HG03439 (cell line): ENCODE measurements at regions not wholly inside any gene's neighbourhood (a gene's known extent, or its start where the extent isn't known, plus 50 kb on each side); places are given as distances from the start of the nearest gene placed in this dataset.

Source experiments
- ATAC-seq: cut with Tn5 transposase; IDR thresholded peaks from one replicate; pipeline ENCODE4 v1.9.1; 2021; ENCODE audit warnings: mild to moderate bottlenecking, moderate library complexity; ENCODE audit not compliant: unreplicated experiment

DNA sequence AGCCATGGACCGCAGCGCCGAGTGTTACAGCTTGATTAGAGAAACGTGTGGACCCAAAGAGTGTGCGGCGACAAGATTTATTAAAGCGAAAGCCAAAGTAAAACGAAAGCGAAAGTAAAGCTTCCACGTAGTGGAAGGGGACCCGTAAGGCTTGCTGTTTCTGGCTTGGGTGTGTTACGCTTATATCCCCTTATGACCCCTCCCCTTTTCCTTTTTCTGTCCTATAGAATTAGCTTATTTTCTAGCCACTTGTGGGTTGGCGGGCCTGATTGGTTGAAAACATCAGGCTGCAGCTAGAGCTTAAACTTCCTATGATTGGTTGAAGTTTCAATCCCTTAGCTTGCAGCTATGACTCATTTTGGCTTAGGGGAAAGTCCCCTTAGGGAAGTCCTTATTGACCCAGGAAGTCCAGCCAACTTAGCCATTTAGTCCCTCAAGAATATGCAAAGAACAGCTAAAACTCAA, 969.7 kb downstream of the DCDC2C start:
- ATAC-seq, result no peak

DNA sequence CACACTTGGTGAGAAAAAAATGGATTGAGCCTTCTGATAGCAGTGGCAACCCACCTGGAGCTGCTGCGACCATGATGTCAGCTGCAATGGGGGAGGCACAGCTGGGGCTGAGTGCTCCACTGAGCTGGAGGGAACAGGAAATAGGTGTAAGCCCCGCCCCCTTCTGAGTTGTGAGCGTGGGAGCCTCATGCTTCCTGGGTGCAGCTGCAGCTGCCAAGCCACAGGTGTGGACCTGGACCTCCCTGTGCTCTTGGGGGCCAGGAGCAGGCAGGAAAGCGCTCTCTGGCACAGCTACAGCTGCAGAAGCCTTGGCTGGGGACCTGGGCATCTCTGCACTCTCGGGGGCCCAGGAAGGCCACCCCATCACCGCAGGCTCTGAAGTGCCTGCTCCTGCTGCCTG, 970.6 kb downstream of the DCDC2C start:
- no peak for ATAC-seq

DNA sequence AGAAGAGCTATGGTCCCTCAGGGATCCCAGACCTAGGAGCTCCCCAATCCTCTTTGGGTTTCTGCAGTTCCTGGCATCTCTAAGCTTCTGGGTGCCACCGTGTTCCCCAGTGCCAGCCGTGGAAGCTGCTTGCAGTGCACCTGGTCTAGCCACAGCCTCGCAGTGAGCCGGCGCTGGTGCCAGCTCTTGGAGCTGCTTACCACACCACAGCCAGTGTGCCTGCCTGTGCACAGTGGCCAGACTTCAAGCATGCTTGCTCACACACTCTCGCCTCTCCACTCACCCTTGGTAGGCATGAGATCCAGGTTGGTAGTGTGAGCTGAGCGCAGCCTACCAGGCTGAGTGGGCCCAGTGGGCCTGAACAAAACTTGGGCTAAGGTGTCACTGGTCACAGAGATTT, 971.9 kb downstream of the DCDC2C start:
- ATAC-seq, result no peak

DNA sequence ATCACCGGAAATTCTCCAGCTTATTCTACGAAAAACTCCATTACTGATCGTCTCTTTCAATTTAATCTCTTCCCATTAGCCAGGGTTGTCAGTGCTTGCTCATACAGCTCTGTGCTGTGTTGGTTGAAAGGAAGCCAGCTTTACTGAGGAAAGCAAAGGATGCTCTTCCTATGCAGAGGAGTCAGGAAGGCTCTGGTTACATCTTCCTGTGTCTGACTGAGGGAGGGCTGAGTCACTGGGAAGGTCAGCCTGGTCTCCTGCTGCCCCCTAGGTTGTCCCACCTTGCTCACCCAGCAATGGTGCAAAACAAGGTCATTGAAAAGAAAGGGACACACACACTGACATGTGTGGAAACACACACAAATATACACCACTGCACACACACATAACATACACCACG, 975.6 kb downstream of the DCDC2C start:
- no peak for ATAC-seq

DNA sequence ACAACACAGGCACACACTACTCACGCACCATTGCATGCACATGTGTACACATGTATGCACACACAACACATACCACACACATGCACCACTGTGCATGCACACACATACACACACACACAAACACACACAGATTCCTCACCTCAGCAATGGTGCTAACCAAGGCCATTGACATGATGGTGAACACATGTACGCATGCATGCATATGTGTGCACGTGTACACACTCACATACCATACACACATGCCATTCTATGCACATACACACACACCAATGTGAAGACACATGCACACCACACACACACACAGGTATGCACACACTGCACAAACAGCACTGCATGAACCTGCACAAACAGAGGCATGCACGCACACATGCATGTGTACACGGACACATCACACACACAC, 976.0 kb downstream of the DCDC2C start:
- no peak for ATAC-seq

DNA sequence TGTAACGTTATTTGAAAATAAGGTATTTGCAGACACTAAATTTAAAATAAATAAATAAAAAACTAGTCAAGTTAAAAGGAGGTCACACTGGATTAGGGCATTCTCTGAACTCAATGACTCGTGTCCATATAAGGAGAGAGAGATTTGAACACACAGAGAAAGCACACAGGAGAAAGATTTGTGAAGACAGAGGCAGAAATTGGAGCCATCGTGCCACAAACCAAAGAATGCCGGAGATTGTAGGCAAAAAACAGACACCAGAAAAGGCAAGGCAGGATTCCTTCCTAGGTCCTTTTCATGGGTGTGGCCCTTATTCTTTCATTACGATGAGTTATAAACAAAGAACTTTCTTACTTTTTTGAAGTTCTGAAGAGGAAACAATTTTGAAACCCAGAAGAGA, 981.5 kb downstream of the DCDC2C start:
- ATAC-seq, result no peak

DNA sequence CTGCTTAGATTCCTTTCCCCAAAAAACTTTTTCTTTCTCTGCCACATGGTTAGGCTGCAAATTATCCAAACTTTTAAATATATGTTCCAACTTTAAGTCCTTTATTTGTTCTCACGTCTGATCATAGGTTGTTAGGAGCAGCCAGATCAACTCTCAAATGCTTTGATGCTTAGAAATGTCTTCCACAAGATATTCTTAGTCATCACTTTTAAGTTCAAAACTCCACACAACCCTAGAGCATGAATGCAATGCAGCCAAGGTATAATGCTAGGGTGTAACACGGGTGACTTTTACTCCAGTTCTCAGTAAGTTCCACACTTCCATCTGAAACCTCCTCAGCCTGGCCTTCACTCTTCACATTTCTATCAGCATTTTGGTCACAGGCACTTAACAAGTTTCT, 987.5 kb downstream of the DCDC2C start:
- ATAC-seq, result no peak

DNA sequence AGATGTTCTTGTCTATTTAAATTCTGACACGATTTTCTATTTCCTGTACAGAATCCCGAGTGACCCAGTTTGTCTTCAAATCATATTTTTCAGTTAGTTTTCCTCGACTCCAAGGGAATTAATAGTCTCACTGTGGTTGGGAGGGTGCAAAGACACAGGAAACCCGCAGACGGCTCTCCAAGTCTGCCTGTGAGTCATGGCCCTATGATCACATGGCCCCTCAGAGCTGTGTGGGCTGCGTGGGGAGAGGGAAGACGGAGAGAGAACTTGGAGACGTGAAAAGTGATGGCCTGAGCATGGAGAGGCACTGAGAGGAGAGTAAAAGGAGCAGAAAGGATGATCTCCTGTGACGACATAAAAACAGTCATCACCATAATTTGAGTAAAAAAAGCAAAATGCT, 989.9 kb downstream of the DCDC2C start:
- ATAC-seq, result no peak

DNA sequence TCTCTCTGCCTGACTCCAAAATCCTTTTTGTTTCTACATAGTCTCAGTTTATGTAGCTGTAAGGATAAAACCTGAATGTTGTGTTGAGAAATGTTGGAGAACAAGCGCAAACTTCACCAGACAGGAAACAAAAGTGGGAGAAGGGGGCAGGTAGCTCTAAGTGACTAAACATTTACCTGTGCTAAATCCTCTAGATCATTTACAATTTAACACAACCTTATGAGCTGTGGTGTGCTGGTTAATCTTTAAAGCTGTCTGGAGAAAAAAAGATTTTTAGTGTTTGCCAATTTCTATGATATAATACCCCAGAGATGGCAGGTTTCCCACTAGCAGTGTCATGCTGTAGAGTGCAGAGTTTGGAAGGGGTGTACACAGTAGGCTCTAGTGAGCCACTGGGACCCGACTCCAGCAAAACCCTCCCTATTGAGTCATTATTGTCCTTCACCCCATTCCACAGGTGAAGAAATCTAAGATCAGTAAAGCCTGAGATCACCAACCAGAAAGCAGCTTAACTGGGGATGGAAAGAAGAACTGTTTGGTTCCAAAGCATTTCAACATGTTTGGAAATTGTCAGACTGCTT, 992.0 kb downstream of the DCDC2C start:
- no peak for ATAC-seq

DNA sequence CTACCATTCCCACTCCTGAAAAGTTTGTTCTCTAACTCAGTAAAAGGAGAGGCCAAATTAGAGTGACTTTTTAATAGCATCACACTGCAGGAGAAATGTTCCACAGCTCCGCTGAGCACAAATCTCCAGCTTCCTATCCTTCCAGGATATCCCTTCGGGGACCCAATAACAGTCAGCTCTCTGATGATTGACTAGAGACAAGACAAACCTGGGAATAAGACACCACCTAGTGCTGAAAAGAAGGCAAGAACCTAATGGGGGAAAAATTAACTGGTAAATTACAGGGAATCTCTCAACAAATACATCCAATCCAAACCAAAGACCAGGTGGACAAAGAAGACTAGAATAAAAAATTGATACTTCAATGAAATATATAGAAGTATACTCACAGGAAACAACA, 977.1 kb upstream of the SOX11 start:
- ATAC-seq, result no peak

DNA sequence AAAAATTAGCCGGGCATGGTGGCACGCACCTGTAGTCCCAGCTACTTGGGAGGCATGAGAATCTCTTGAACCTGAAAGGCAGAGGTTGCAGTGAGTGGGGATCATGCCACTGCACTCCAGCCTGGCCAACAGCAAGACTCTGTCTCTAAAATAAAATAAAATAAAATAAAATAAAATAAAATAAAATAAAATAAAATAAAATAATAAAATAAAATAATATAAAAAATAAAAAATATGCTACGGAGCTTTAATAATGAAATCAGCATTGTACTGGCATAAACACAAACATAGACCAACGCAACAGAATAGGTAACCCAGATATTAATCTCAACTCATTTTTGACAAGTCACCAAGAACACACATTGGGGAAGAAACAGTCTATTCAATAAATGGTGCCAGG, 973.4 kb upstream of the SOX11 start:
- ATAC-seq, result no peak

DNA sequence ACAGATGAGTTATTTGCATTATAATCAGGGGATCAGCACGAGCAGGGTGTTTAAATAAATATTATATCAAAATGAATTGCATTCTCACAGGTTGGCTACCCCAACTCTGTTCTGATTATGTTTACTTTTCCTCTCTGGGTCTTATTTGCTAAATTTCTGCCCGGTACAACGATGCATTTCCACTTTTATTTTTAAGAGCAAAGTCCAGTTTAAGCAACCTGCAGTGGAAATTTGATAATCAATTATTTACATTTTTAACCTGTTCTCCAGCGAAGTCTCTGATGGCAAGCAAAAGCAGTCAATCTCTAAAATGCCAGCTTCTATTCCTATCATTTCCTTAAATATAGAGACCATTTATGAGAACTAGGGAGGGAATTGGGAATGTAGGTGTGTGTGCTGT, 966.6 kb upstream of the SOX11 start:
- ATAC-seq, result no peak

DNA sequence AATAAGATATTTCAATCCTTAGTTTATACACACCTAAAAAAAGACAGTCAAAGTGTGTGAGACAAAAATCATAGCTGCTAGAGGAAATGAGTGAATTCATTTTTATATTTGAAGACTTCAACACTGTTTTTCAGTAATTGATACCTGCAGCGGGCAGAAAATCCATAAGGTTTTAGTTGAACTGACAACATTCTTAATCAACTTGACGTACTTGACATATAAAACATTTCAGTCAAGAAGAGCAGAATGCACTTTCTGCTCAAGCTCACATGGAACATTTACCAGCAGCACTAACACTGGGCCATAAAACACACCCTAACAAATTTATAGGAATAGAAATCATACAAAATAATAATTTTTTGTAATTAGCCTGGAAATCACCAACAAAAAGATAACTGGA, 959.6 kb upstream of the SOX11 start:
- ATAC-seq, result no peak

DNA sequence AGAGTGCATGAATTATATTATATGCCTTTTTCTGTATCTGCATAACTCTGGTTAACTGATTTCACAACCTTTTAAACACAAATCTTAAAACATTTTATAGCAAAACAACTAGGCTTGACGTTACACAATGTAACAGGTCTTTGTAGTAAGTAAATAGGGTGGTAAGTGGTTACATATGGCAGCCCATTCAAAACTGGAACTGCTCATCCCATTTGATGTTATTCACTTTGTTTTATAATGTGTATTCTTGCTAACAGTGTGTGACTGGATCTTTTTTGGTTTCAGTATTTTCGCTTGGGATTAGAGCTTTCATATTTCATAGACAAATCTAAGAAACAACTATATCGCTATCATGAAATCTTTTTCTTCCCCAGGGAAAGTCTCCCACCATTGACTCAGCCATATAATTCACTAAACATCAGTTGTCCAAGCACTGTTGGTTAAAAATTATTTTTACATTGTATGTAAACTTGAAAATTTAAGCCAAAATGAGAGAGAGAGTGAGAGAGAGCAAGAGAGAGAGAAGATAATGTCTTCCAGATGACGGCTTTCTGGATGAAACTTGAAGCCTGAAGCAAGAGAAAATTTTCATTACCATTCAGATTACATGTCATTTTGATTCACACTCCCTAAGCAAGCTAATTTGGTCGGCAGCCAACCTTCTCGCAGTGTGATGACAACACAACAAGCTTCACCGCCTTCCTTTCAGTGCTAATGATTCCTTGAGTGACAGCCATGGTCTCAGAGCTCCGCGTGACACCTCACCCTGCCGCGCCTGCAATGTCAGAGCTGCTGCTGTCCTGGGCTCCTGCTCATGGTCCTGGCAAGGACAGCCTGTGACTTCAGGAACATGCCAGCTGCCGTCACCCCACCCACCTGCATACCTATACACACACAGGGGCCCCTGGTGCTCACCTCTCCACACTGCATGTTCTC, 946.9 kb upstream of the SOX11 start:
- no peak for ATAC-seq

DNA sequence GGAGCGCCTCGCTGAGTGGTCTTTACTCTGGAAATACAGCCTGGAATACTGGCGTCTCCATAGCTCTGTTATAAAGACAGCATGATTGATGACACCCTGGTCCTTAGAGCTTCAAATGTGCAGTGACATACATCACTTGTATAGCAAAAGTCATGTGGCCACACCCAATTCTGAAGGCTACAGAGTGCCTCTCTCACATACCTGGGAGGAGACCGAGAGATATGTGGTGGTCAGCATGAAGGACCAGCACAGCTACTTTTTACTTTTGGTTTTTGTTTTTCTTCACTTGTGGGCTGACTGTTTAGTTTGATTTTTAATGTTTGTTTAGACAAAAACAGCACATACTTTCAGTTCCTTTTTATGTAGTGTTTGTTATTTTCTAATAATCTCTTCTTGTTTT, 938.5 kb upstream of the SOX11 start:
- ATAC-seq, result no peak

DNA sequence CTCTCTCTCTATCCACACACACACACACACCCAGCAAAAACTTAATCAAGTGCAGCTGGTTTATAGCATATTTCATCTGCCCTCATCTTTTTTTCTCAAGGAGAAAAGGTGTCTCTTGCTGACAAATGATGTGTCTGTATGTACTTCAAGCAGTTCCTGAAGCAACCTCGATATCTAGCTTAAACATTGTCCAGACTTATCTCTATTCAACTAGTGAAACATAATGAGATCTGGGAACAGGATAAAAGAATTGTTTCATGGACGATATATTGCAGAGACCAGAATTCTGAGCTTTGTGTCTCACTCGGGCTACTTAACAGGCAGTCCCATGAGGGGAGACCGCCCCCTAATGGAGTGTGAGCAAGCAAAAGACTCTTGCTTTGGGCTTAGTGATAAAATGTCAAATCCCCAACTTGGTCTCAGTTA, 929.2 kb upstream of the SOX11 start:
- ATAC-seq, result no peak

DNA sequence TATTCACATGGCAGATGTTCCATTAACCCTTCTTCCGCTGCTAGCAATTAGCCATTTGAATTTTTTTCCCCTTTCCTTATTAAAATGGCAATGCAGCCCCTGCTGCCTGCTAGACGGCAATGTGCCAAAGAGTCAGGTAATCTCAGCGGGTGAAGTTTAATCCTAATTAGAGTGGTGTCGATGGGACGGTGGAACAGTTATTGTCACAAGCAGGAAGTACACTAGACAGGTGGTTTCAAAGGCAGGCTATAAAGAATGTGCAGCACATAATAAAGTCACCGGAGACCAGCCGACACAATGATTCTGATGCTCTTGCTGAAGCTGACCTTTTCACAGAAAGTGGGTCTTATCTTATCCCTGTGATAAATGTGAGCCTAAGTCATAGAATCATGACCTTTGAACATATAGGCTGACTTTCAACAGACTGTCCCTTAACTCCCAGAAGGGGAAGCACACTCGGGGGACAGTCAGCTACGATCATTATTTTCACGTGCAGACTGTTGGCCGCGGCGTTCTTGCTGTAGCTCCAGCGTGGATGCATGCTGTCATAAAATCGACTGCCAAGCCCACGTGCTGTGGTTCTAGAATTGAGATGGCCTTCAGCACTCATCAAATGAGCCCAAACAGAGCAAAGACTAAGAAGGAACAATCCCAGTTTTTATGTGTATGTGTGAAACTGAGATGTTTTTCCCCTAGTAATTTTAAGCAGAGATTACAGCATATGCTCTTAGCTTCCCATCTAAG, 926.2 kb upstream of the SOX11 start:
- no peak for ATAC-seq

DNA sequence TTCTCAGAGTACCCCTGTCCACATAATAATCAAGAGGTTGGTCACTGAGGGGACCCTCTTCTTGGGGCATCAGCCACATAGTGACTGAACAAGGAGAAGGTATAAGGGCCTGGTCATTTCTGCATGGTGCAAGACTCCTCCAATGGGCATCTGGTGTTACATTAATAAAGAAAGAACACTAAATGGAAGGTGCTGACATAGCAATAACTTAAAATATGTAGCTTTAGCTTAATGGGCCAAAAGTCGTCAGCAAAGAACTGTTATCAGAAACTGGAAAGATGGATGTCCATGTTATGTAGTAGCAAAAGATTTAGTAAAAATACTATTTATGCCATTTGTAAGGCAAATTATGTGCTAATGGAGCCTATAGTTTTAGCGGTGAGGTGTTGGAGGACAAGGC, 916.5 kb upstream of the SOX11 start:
- no peak for ATAC-seq

DNA sequence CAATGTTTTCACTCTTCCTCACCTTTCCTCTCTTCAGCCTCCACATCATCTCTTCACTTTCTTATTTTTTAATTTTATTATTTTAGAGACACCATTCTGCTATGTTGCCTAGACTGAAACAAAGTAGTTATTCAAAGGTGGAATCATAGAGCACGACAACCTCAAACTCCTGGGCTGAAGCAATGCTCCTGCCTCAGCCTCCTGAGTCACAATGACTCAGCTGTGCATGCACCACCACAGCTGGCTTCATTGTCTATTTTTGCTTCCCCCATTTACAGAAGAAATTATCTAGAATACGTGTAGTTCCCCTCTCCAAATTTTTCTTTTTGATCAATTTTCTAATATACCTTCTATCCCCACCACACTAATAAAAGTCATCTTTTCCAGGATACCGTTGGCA, 911.5 kb upstream of the SOX11 start:
- no peak for ATAC-seq

DNA sequence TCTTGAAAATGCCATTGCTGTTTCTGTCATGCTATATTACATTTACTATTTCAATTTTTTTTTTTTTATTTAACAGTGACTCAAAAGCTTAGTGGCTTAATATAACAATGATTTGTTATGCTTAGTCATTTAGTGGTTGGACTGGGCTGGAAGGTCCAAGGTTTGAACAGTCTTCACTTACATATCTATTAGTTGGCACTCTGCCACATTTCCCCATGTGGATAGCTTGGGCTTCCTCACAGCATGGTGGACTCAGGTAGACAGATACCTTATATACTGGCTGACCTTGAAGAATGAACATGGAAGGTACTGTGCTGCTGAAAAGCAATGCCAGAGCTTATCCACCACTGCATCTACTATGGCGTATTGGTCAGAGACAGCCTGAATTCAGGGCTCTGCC, 909.5 kb upstream of the SOX11 start:
- no peak for ATAC-seq

DNA sequence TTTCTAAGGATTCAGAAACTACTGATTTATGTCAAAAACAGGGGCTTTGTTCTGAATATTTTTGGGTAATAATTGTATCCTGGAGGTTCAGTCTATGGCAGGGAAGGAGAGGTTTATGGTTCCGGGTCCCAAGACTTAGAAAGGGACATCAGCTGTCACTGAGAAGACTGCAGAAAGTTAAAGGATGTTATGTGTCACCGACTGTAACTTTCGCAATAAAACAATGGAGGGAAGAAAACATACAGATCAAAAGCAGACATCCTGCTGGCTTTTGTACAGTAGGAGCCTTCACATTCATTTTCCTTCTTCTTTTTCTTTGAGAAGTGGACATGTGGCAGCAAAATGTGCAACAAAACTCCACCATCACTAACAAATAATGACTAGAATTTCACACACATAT, 900.7 kb upstream of the SOX11 start:
- ATAC-seq, result no peak

DNA sequence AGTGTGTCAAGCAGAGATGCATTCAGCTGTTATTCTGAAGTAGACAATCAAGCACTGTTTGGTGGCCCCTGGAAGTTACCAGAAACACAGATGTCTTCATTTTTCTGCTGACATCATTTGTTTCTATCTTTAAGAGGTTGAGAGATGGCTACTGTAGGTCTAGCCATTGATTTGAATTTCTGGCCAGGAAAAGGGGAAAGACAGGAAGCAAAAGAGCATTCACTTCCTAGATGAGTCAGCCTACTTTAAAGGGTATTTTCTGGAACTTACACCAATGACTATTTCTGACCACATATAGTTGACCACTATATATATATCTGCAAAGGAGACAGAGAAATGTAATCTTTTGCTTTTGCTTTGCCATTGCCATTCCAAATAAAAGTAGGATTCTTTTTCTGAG, 900.1 kb upstream of the SOX11 start:
- ATAC-seq, result no peak
